ENCODE measurements at regions not wholly inside any gene's neighbourhood (a gene's known extent, or its start where the extent isn't known, plus 50 kb on each side); places are given as distances from the start of the nearest gene placed in this dataset.
"Not testable (repeated sequence)": the region's sequence is repeated elsewhere in the genome, so short reads cannot be mapped to it uniquely, and the experiment has no call there.

- H3K4me1 Mint-ChIP-seq (ENCODE audit: low read depth, unreplicated experiment); CTCF ChIA-PET; H3K4me3 Mint-ChIP-seq (ENCODE audit: low read depth, unreplicated experiment); H3K9me3 Mint-ChIP-seq (ENCODE audit: low read depth, unreplicated experiment); H3K27ac Mint-ChIP-seq (ENCODE audit: unreplicated experiment); BruUV-seq (replicated peaks); DNase-seq; H3K27me3 Mint-ChIP-seq (ENCODE audit: unreplicated experiment); intact Hi-C loops (cut with micrococcal nuclease; ENCODE audit: unreplicated experiment); H3K36me3 Mint-ChIP-seq (ENCODE audit: insufficient read depth, unreplicated experiment): not testable (repeated sequence)
Measured at GRCh38 chr4:190118519-190118918, 54.2 kb downstream of the DBET start.

- BruUV-seq (replicated peaks); intact Hi-C loops (cut with micrococcal nuclease; ENCODE audit: unreplicated experiment); H3K4me3 Mint-ChIP-seq (ENCODE audit: low read depth, unreplicated experiment); CTCF ChIA-PET; DNase-seq; H3K36me3 Mint-ChIP-seq (ENCODE audit: insufficient read depth, unreplicated experiment); H3K27ac Mint-ChIP-seq (ENCODE audit: unreplicated experiment); H3K9me3 Mint-ChIP-seq (ENCODE audit: low read depth, unreplicated experiment); H3K27me3 Mint-ChIP-seq (ENCODE audit: unreplicated experiment); H3K4me1 Mint-ChIP-seq (ENCODE audit: low read depth, unreplicated experiment): not testable (repeated sequence)
Measured at GRCh38 chr4:190119474-190119873, 54.1 kb upstream of the DUX4 start.

- H3K9me3 Mint-ChIP-seq (ENCODE audit: low read depth, unreplicated experiment); intact Hi-C loops (cut with micrococcal nuclease; ENCODE audit: unreplicated experiment); H3K36me3 Mint-ChIP-seq (ENCODE audit: insufficient read depth, unreplicated experiment); H3K27ac Mint-ChIP-seq (ENCODE audit: unreplicated experiment); BruUV-seq (replicated peaks); H3K4me3 Mint-ChIP-seq (ENCODE audit: low read depth, unreplicated experiment); H3K27me3 Mint-ChIP-seq (ENCODE audit: unreplicated experiment); H3K4me1 Mint-ChIP-seq (ENCODE audit: low read depth, unreplicated experiment); DNase-seq; CTCF ChIA-PET: not testable (repeated sequence)
Measured at GRCh38 chr4:190120111-190120514, 53.5 kb upstream of the DUX4 start.

- H3K9me3 Mint-ChIP-seq (ENCODE audit: low read depth, unreplicated experiment); BruUV-seq (replicated peaks); intact Hi-C loops (cut with micrococcal nuclease; ENCODE audit: unreplicated experiment); CTCF ChIA-PET; H3K36me3 Mint-ChIP-seq (ENCODE audit: insufficient read depth, unreplicated experiment); H3K4me3 Mint-ChIP-seq (ENCODE audit: low read depth, unreplicated experiment); DNase-seq; H3K27me3 Mint-ChIP-seq (ENCODE audit: unreplicated experiment); H3K4me1 Mint-ChIP-seq (ENCODE audit: low read depth, unreplicated experiment); H3K27ac Mint-ChIP-seq (ENCODE audit: unreplicated experiment): not testable (repeated sequence)
Measured at GRCh38 chr4:190120537-190121001, 53.0 kb upstream of the DUX4 start.

- H3K27me3 Mint-ChIP-seq (ENCODE audit: unreplicated experiment); H3K4me1 Mint-ChIP-seq (ENCODE audit: low read depth, unreplicated experiment); H3K4me3 Mint-ChIP-seq (ENCODE audit: low read depth, unreplicated experiment); BruUV-seq (replicated peaks); H3K27ac Mint-ChIP-seq (ENCODE audit: unreplicated experiment); DNase-seq; H3K36me3 Mint-ChIP-seq (ENCODE audit: insufficient read depth, unreplicated experiment); H3K9me3 Mint-ChIP-seq (ENCODE audit: low read depth, unreplicated experiment); CTCF ChIA-PET; intact Hi-C loops (cut with micrococcal nuclease; ENCODE audit: unreplicated experiment): not testable (repeated sequence)
Measured at GRCh38 chr4:190121076-190121671, 52.4 kb upstream of the DUX4 start.

GRCh38 chr4:190121759-190122158 is 51.8 kb upstream of the DUX4 start:
- Mint-ChIP-seq H3K4me1 (ENCODE audit: low read depth, unreplicated experiment) (no peaks in the 10 kb centered on the region), H3K27me3 (ENCODE audit: unreplicated experiment) (no peaks in the 10 kb centered on the region), H3K4me3 (ENCODE audit: low read depth, unreplicated experiment) (no peak overlapping the region), H3K9me3 (ENCODE audit: low read depth, unreplicated experiment) (no peaks in the 10 kb centered on the region), H3K27ac (ENCODE audit: unreplicated experiment) (no peak overlapping the region), H3K36me3 (ENCODE audit: insufficient read depth, unreplicated experiment) (no peaks in the 10 kb centered on the region)
- intact Hi-C loops (cut with micrococcal nuclease; ENCODE audit: unreplicated experiment): no loop called here
- BruUV-seq (replicated peaks): no TSS peak
- no peak for DNase-seq
- CTCF ChIA-PET: no interaction called here
- no peak for TF ChIP-seq CTCF (IDR thresholded peaks at IDR 0.05; ENCODE audit: unreplicated experiment)

GRCh38 chr4:190122161-190123142 is 51.1 kb upstream of the DUX4 start:
- not testable (repeated sequence) for H3K36me3 Mint-ChIP-seq (ENCODE audit: insufficient read depth, unreplicated experiment); H3K27ac Mint-ChIP-seq (ENCODE audit: unreplicated experiment)

More at GRCh38 chr4:190122161-190123142, 51.1 kb upstream of the DUX4 start:
- H3K27me3 Mint-ChIP-seq (ENCODE audit: unreplicated experiment); H3K9me3 Mint-ChIP-seq (ENCODE audit: low read depth, unreplicated experiment); H3K4me1 Mint-ChIP-seq (ENCODE audit: low read depth, unreplicated experiment); intact Hi-C loops (cut with micrococcal nuclease; ENCODE audit: unreplicated experiment); CTCF ChIA-PET; H3K4me3 Mint-ChIP-seq (ENCODE audit: low read depth, unreplicated experiment); BruUV-seq (replicated peaks): not testable (repeated sequence)
- peak; percentile 17 for DNase-seq

Data from Calu3 (cell line).